ENCODE measurements at regions not wholly inside any gene's neighbourhood (a gene's known extent, or its start where the extent isn't known, plus 50 kb on each side); places are given as distances from the start of the nearest gene placed in this dataset.

- Histone ChIP-seq H3K4me1 (ENCODE audit: insufficient read depth, low read length, poor library complexity, severe bottlenecking) (no peaks in the 10 kb centered on the region), H3K9me2 (ENCODE audit: insufficient read depth, low read length) (no peaks in the 10 kb centered on the region), H3K9me3 (ENCODE audit: low read length) (peaks cover 10% of the 10 kb centered on the region; the same call in 1 of the 2 replicates), H4K20me1 (ENCODE audit: insufficient read depth, low read length) (no peaks in the 10 kb centered on the region), H3K27ac (ENCODE audit: low read depth, low read length, poor library complexity, severe bottlenecking) (no peak overlapping the region), H2AFZ (ENCODE audit: low read length) (no peak overlapping the region), H3K4me2 (ENCODE audit: low read length) (no peak overlapping the region), H3K36me3 (ENCODE audit: insufficient read depth, low read length) (no peaks in the 10 kb centered on the region), H3K4me3 (ENCODE audit: low read depth, low read length, poor library complexity, severe bottlenecking) (no peak overlapping the region), H3K79me2 (ENCODE audit: insufficient read depth, low read depth, low read length) (no peaks in the 10 kb centered on the region)
- ChIA-PET CTCF (ENCODE audit: unreplicated experiment) (interaction anchor here (0.6 kb wide), 1 partner anchor 278 kb away, joined by 3 read pairs; no protein-coding TSS in a partner anchor), POLR2A (no interaction called here)
- TF ChIP-seq CTCF (conservative IDR thresholded peaks at IDR 0.05; ENCODE audit: low read length) (no peak), EZH2phosphoT487 (IDR thresholded peaks at IDR 0.05; ENCODE audit: borderline replicate concordance, low read depth, low read length) (no peak)
- DNase-seq (ENCODE audit: low spot score): no peak
- BruUV-seq (replicated peaks): no TSS peak
- intact Hi-C loops (cut with micrococcal nuclease; ENCODE audit: unreplicated experiment): no loop called here
These were observed 55.3 kb upstream of the TTC34 start for GRCh38 chr1:2856676-2857375.

- TF ChIP-seq EZH2phosphoT487 (IDR thresholded peaks at IDR 0.05; ENCODE audit: borderline replicate concordance, low read depth, low read length) (no peak), CTCF (conservative IDR thresholded peaks at IDR 0.05; ENCODE audit: low read length) (no peak)
- Histone ChIP-seq H3K4me1 (ENCODE audit: insufficient read depth, low read length, poor library complexity, severe bottlenecking) (no peaks in the 10 kb centered on the region), H3K4me3 (ENCODE audit: low read depth, low read length, poor library complexity, severe bottlenecking) (no peak overlapping the region), H3K4me2 (ENCODE audit: low read length) (no peak overlapping the region), H3K79me2 (ENCODE audit: insufficient read depth, low read depth, low read length) (no peaks in the 10 kb centered on the region), H3K9me3 (ENCODE audit: low read length) (peaks cover 10% of the 10 kb centered on the region; the same call in 1 of the 2 replicates), H2AFZ (ENCODE audit: low read length) (no peak overlapping the region), H3K9me2 (ENCODE audit: insufficient read depth, low read length) (no peaks in the 10 kb centered on the region), H3K27ac (ENCODE audit: low read depth, low read length, poor library complexity, severe bottlenecking) (no peak overlapping the region), H3K36me3 (ENCODE audit: insufficient read depth, low read length) (no peaks in the 10 kb centered on the region), H4K20me1 (ENCODE audit: insufficient read depth, low read length) (no peaks in the 10 kb centered on the region)
- intact Hi-C loops (cut with micrococcal nuclease; ENCODE audit: unreplicated experiment): no loop called here
- ChIA-PET POLR2A (no interaction called here), CTCF (ENCODE audit: unreplicated experiment) (interaction anchor here (0.6 kb wide), 1 partner anchor 277 kb away, joined by 3 read pairs; no protein-coding TSS in a partner anchor)
- BruUV-seq (replicated peaks): no TSS peak
- no peak for DNase-seq (ENCODE audit: low spot score)
These were observed 56.0 kb upstream of the TTC34 start for GRCh38 chr1:2857521-2857920.

GRCh38 chr1:2858676-2859075, 57.2 kb upstream of the TTC34 start:
- Histone ChIP-seq H3K4me1 (ENCODE audit: insufficient read depth, low read length, poor library complexity, severe bottlenecking) (no peaks in the 10 kb centered on the region), H3K4me2 (ENCODE audit: low read length) (no peak overlapping the region), H3K4me3 (ENCODE audit: low read depth, low read length, poor library complexity, severe bottlenecking) (no peak overlapping the region), H3K79me2 (ENCODE audit: insufficient read depth, low read depth, low read length) (no peaks in the 10 kb centered on the region), H4K20me1 (ENCODE audit: insufficient read depth, low read length) (no peaks in the 10 kb centered on the region), H3K9me3 (ENCODE audit: low read length) (peaks cover 10% of the 10 kb centered on the region; the same call in 1 of the 2 replicates), H3K9me2 (ENCODE audit: insufficient read depth, low read length) (no peaks in the 10 kb centered on the region), H3K27ac (ENCODE audit: low read depth, low read length, poor library complexity, severe bottlenecking) (no peak overlapping the region), H3K36me3 (ENCODE audit: insufficient read depth, low read length) (no peaks in the 10 kb centered on the region), H2AFZ (ENCODE audit: low read length) (no peak overlapping the region)
- ChIA-PET CTCF (ENCODE audit: unreplicated experiment) (no interaction called here), POLR2A (no interaction called here)
- DNase-seq (ENCODE audit: low spot score): no peak
- intact Hi-C loops (cut with micrococcal nuclease; ENCODE audit: unreplicated experiment): no loop called here
- TF ChIP-seq EZH2phosphoT487 (IDR thresholded peaks at IDR 0.05; ENCODE audit: borderline replicate concordance, low read depth, low read length): no peak
- TF ChIP-seq CTCF (conservative IDR thresholded peaks at IDR 0.05; ENCODE audit: low read length): no peak
- BruUV-seq (replicated peaks): no TSS peak
